GM21526 (cell line): ENCODE measurements at regions not wholly inside any gene's neighbourhood (a gene's known extent, or its start where the extent isn't known, plus 50 kb on each side); places are given as distances from the start of the nearest gene placed in this dataset.
"Not testable (repeated sequence)": the region's sequence is repeated elsewhere in the genome, so short reads cannot be mapped to it uniquely, and the experiment has no call there.

Source experiments
- ATAC-seq: cut with Tn5 transposase; IDR thresholded peaks from one replicate; pipeline ENCODE4 v1.9.1; 2021; ENCODE audit warnings: moderate library complexity; ENCODE audit not compliant: unreplicated experiment, low FRiP score

- ATAC-seq = not testable (repeated sequence)
Observed at GRCh38 chr14:83298016-83298415, 1764.4 kb upstream of the SEL1L start.

DNA sequence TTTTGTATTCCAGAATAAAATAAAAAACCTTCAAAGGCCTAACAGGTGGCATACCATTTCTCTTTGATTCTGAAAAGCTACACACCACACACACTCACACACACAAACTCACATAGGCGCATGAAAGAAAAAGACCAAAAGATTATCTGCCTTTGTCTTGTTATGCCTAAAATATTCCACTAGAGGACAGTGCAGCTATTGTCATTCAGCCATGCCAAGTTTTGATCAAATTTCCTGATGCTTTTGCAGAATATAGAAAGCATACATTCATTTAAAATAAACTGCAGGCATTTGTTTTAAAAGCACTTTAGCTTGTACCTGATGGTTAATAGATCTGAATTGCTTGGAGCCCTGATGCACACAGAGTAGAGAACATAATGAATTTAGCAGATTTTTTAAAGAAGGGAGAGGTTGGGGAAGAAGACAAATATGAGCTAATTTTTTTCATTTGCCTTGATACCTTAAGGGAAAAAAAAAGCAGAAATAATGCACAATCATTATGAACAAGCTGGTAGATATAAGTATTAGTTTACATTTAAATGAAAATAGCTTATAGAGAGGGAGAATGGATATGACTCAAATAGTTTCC is 1766.9 kb upstream of the SEL1L start:
- no peak for ATAC-seq

- ATAC-seq = no peak
Observed at GRCh38 chr14:83301791-83302190, 1768.1 kb upstream of the SEL1L start.

DNA sequence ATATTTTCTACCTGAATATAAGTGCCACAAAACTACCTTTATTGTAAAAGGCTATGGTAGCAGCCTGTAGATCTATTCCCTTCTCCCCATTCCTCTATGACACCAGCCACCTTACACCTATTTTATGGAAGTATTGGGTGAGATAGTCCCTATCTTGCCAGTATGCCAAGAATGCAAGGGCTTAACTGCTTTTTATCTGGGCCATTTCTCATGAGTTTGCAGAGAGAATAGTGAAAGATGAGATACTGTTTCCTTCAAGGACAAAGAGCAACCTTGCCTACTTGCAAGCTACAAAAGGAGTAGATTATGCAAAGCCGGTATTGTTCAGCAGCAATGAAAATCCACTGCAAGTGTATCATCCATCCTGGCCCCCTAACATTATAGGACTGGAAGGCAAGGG is 1775.6 kb upstream of the SEL1L start:
- ATAC-seq = no peak

GRCh38 chr14:83309833-83310232 is 1776.2 kb upstream of the SEL1L start:
- ATAC-seq = no peak

GRCh38 chr14:83312511-83312910 is 1778.9 kb upstream of the SEL1L start:
- no peak for ATAC-seq

GRCh38 chr14:83314764-83315163 is 1781.1 kb upstream of the SEL1L start:
- ATAC-seq = no peak

DNA sequence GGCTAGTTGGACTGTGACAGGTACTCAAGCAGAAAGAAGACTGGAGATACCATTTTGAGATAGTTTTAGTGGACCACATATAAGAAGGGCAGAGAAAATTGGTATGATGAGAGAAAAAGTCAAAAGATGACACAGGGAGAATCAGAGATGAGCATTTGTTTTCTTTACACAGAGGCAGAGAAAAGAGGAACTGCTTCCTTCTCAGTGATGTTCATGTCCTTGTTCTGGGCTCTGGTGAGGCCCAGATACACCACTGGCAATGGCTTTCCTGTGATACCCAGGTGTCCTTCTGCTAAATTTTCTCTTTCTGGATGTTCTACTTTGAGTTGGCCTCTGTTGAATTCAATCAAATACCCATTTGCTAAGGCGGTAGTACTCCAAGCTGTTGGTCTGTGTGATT is 1782.7 kb upstream of the SEL1L start:
- ATAC-seq = no peak

- ATAC-seq = no peak
Observed at GRCh38 chr14:83320837-83321236, 1787.2 kb upstream of the SEL1L start.

DNA sequence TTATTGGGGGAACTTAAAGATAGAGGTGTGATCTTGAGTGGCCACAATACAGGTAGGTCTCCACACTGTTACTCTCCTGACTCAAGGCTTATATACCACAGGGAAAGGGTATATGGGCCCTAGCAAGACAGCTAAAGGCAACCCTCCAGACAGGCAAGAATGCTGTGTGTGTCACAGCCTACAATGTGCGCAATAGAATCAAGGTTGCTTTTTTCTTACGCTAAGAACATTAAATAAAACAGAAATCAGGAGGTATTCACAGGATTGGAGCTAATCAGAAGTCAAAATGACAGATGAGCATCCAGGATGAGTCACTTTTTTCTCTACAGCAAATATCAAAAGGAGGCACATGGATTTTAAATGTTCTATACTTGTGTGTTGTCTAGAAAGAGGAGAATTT is 1797.9 kb upstream of the SEL1L start:
- ATAC-seq = no peak

- no peak for ATAC-seq
Observed at GRCh38 chr14:83342590-83342989, 1808.9 kb upstream of the SEL1L start.

GRCh38 chr14:83347874-83348273 is 1814.2 kb upstream of the SEL1L start:
- ATAC-seq = no peak

DNA sequence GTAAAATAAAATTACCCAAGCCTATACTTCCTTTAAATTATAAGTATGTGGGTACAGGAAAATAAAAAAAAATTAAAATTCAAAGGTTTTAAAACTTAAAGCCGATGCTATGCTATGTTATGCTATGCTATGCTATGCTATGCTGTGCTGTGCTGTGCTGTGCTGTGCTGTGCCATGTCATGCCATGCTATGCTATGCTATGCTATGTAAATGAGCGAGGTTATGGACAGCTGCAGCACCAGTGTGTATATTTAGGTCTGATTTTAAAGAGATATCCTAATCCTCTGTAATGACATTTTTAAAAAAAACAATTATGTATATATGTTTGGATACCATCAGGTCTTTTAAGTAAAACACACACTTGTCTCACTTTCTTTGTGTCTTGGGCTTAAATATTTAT is 1822.0 kb upstream of the SEL1L start:
- no peak for ATAC-seq

DNA sequence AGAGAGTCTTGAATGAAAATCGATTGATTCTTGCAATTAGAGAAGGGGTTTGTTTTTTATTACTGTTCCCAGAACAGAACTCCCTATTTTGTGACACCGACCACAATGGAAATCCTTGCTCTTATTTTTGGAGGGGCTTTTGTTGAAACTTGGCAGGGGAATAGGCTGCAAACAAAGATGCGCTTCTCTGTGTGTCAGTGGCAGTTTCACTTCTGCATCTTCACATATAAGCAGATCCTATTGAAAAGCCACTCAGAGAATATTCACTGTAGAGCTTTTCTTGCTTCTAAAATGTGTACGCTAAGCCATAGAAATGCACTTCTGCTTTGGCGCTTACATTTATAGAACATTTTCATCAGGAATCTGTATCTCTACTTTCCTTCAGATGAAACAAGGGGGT is 1822.4 kb upstream of the SEL1L start:
- ATAC-seq = no peak

DNA sequence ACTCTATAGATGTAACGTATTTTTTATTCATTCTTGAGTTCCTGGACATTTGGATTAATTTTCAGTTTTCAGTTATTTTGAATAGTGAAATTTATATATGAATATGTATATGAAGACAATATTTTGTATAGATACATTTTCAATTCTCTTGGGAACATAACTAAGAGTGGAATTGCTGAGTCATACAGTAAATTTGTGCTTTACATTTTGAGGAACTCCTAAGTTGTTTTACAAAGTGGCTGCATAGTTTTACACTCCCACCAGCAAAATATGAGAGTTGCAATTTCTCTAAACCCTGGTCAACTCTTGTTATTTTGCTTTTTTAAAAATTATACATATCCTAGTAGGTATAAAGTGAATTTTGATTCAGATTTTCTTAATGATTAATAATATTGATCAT is 1838.6 kb upstream of the SEL1L start:
- no peak for ATAC-seq

DNA sequence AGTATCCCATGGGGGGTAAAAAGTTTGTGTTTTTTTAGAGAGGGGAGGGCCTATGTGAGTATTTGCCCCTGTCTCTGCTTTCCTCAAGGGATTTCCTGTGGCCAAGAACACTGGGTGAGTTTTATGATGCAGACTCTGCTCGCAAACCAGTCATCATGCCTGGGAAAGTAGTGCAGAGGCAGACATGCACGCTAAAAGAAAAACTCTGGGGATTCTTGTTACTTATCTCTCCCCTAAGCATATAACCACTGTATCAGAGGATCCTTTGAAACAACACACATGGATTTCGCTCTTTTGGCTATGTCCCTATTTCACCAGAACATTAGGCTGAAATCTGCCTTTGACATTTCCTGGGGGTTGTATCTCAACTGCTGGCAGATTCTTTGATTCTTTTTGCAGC is 1845.8 kb upstream of the SEL1L start:
- no peak for ATAC-seq

DNA sequence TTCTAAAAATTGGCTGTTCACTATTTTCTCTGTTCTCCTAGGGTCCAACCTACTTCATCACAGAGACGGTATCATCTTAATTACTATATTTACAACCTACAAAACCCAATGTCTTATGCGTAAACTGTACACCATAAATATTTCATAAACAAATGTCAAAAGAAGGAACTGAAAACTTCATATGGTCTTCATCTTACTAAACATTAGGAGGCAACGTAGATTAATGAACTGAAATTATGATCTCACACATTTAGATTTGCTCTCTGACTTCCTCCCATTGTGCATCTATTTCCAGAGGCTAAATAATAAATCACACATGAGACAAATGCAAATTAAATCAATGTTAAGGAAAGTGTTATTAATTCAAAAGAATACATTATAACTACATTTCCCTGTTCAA is 1850.6 kb upstream of the SEL1L start:
- no peak for ATAC-seq

DNA sequence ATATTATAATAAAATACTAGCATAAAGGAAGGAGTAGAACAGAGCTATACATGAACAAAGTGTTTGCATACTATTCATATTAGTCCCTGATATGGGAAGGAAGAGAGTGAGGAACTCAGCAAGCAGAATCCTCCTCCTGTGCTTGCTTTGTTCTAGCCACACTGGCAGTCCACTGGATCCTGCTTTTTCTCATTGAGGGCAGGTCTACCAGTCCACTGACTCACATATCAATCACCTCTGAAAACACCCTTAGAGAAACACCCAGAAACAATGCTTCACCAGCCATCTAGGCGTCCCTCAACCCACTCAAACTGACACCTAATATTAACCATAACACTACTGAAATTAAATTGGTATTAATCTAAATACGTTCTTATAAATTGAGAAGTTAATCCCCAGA is 1861.7 kb upstream of the SEL1L start:
- ATAC-seq = no peak

GRCh38 chr14:83416476-83416875 is 1882.8 kb upstream of the SEL1L start:
- no peak for ATAC-seq

DNA sequence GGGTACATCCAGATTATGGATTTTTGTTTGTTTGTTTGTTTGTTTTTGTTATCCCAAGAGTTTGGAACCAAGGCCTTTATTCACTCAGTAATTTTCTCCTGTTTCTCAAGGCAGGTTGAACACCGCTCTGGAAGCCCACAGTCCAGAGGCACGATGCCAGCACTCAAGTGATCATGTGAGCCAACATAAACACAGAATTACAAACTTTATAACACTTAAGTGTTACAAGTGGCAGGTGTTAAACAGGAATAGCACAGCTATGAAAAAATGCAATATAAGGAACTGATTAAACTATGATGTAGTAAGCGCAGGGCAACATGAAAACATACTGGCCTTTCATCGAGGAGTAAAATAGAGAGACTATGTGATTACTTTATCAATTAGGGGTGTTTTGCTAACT is 1885.8 kb upstream of the SEL1L start:
- ATAC-seq = no peak

GRCh38 chr14:83421711-83422110 is 1888.1 kb upstream of the SEL1L start:
- no peak for ATAC-seq

GRCh38 chr14:83425138-83425537 is 1891.5 kb upstream of the SEL1L start:
- ATAC-seq = no peak

GRCh38 chr14:83425706-83426105 is 1892.1 kb upstream of the SEL1L start:
- no peak for ATAC-seq
